ENCODE measurements at regions not wholly inside any gene's neighbourhood (a gene's known extent, or its start where the extent isn't known, plus 50 kb on each side); places are given as distances from the start of the nearest gene placed in this dataset.

- Histone ChIP-seq H3K9me3 (ENCODE audit: insufficient read depth, low read depth, low read length) (no peaks in the 10 kb centered on the region), H4K20me1 (ENCODE audit: insufficient read depth, low read length, poor library complexity, severe bottlenecking) (no peaks in the 10 kb centered on the region), H3K27me3 (ENCODE audit: insufficient read depth, low read length, poor library complexity, severe bottlenecking) (no peaks in the 10 kb centered on the region), H3K36me3 (ENCODE audit: insufficient read depth, low read length) (no peaks in the 10 kb centered on the region), H3K79me2 (ENCODE audit: insufficient read depth, low read length) (no peaks in the 10 kb centered on the region), H3K4me3 (ENCODE audit: low read length, poor library complexity, severe bottlenecking) (no peak overlapping the region), H3K4me1 (ENCODE audit: insufficient read depth, low read length, poor library complexity, severe bottlenecking) (no peaks in the 10 kb centered on the region), H2AFZ (ENCODE audit: low read length) (no peak overlapping the region), H3K9ac (ENCODE audit: low read depth, low read length, poor library complexity, severe bottlenecking) (no peak overlapping the region), H3K9me2 (replicated peaks; ENCODE audit: low read depth, low read length) (no peaks in the 10 kb centered on the region), H3K4me2 (ENCODE audit: low read depth, low read length, poor library complexity, severe bottlenecking) (no peak overlapping the region), H3F3A (ENCODE audit: low read depth) (no peaks in the 10 kb centered on the region)
- TF ChIP-seq, protein P1, sequence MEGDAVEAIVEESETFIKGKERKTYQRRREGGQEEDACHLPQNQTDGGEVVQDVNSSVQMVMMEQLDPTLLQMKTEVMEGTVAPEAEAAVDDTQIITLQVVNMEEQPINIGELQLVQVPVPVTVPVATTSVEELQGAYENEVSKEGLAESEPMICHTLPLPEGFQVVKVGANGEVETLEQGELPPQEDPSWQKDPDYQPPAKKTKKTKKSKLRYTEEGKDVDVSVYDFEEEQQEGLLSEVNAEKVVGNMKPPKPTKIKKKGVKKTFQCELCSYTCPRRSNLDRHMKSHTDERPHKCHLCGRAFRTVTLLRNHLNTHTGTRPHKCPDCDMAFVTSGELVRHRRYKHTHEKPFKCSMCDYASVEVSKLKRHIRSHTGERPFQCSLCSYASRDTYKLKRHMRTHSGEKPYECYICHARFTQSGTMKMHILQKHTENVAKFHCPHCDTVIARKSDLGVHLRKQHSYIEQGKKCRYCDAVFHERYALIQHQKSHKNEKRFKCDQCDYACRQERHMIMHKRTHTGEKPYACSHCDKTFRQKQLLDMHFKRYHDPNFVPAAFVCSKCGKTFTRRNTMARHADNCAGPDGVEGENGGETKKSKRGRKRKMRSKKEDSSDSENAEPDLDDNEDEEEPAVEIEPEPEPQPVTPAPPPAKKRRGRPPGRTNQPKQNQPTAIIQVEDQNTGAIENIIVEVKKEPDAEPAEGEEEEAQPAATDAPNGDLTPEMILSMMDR (conservative IDR thresholded peaks at IDR 0.05; ENCODE audit: low read length) = no peak
- TF ChIP-seq EZH2phosphoT487 (IDR thresholded peaks at IDR 0.05; ENCODE audit: borderline replicate concordance) = no peak
These were observed 61.8 kb upstream of the NRP1 start for GRCh38 chr10:33396279-33396678.

DNA sequence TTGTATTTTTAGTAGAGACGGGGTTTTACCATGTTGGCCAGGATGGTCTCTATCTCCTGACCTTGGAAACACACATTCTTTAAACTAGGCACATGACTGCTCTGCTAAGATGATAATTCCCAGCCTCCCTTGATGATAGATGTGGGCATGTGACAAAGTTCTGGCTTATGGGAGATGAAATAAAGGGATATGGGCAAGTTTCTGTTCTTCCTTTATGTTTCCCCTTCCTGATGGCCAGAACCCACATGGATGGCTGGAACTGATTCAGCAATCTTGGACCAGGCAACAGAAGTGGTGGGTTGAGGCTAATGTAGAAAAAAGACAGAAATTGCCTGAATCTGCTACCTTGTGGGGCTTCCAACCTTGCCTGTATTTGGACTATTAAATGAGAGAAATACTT is 60.7 kb upstream of the NRP1 start:
- no peaks in the 10 kb centered on the region for H3K27me3 ChIP-seq (ENCODE audit: insufficient read depth, low read length, poor library complexity, severe bottlenecking)
- no peaks in the 10 kb centered on the region for H3F3A ChIP-seq (ENCODE audit: low read depth)
- no peaks in the 10 kb centered on the region for H3K4me1 ChIP-seq (ENCODE audit: insufficient read depth, low read length, poor library complexity, severe bottlenecking)
- no peaks in the 10 kb centered on the region for H3K9me2 ChIP-seq (replicated peaks; ENCODE audit: low read depth, low read length)
- no peak overlapping the region for H3K4me2 ChIP-seq (ENCODE audit: low read depth, low read length, poor library complexity, severe bottlenecking)
- H3K9me3 ChIP-seq (ENCODE audit: insufficient read depth, low read depth, low read length) = no peaks in the 10 kb centered on the region
- H2AFZ ChIP-seq (ENCODE audit: low read length) = no peak overlapping the region
- no peaks in the 10 kb centered on the region for H4K20me1 ChIP-seq (ENCODE audit: insufficient read depth, low read length, poor library complexity, severe bottlenecking)
- H3K9ac ChIP-seq (ENCODE audit: low read depth, low read length, poor library complexity, severe bottlenecking) = no peak overlapping the region
- H3K4me3 ChIP-seq (ENCODE audit: low read length, poor library complexity, severe bottlenecking) = no peak overlapping the region
- no peaks in the 10 kb centered on the region for H3K79me2 ChIP-seq (ENCODE audit: insufficient read depth, low read length)
- no peaks in the 10 kb centered on the region for H3K36me3 ChIP-seq (ENCODE audit: insufficient read depth, low read length)
- TF ChIP-seq, protein P1 (conservative IDR thresholded peaks at IDR 0.05; ENCODE audit: low read length) = no peak
- no peak for TF ChIP-seq EZH2phosphoT487 (IDR thresholded peaks at IDR 0.05; ENCODE audit: borderline replicate concordance)

DNA sequence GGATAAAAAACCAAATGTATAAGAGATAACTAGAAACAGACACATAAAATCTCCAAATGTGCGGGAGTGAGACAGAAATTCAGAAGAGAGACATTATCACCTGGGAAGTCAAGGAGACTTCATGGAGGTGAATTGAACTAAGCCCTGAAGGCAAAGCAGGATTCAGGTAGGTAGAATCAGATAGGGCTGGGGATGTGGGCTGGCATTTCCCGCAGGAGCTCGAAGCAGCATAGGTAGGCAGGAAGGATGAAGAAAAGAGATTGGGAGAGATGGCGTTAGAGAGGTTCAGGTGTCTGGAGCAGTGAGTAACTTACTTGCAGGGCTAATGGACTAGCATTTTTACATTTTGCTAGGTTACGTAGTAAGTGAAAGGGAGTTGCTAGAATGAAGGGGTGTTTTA is 58.2 kb upstream of the NRP1 start:
- Histone ChIP-seq H3K36me3 (ENCODE audit: insufficient read depth, low read length) (no peaks in the 10 kb centered on the region), H2AFZ (ENCODE audit: low read length) (no peak overlapping the region), H3F3A (ENCODE audit: low read depth) (no peaks in the 10 kb centered on the region), H3K79me2 (ENCODE audit: insufficient read depth, low read length) (no peaks in the 10 kb centered on the region), H3K27me3 (ENCODE audit: insufficient read depth, low read length, poor library complexity, severe bottlenecking) (no peaks in the 10 kb centered on the region), H3K9me2 (replicated peaks; ENCODE audit: low read depth, low read length) (no peaks in the 10 kb centered on the region), H3K4me2 (ENCODE audit: low read depth, low read length, poor library complexity, severe bottlenecking) (no peak overlapping the region), H4K20me1 (ENCODE audit: insufficient read depth, low read length, poor library complexity, severe bottlenecking) (no peaks in the 10 kb centered on the region), H3K9ac (ENCODE audit: low read depth, low read length, poor library complexity, severe bottlenecking) (no peak overlapping the region), H3K4me3 (ENCODE audit: low read length, poor library complexity, severe bottlenecking) (no peak overlapping the region), H3K4me1 (ENCODE audit: insufficient read depth, low read length, poor library complexity, severe bottlenecking) (no peaks in the 10 kb centered on the region), H3K9me3 (ENCODE audit: insufficient read depth, low read depth, low read length) (no peaks in the 10 kb centered on the region)
- TF ChIP-seq, protein P1 (conservative IDR thresholded peaks at IDR 0.05; ENCODE audit: low read length) = no peak
